ENCODE measurements at regions not wholly inside any gene's neighbourhood (a gene's known extent, or its start where the extent isn't known, plus 50 kb on each side); places are given as distances from the start of the nearest gene placed in this dataset.
"Not testable (repeated sequence)": the region's sequence is repeated elsewhere in the genome, so short reads cannot be mapped to it uniquely, and the experiment has no call there.

- no peak for DNase-seq (ENCODE audit: low spot score)
Measured at GRCh38 chr6:137309078-137309762, 90.0 kb upstream of the IFNGR1 start.

GRCh38 chr6:137307163-137307854 is 88.1 kb upstream of the IFNGR1 start:
- DNase-seq (ENCODE audit: low spot score) = no peak

- DNase-seq (ENCODE audit: low spot score) = no peak
Measured at GRCh38 chr6:137305691-137306090, 86.5 kb upstream of the IFNGR1 start.

- no peak for DNase-seq (ENCODE audit: low spot score)
Measured at GRCh38 chr6:137304020-137304780, 85.0 kb upstream of the IFNGR1 start.

GRCh38 chr6:137303441-137303840 is 84.3 kb upstream of the IFNGR1 start:
- DNase-seq (ENCODE audit: low spot score) = no peak

- DNase-seq (ENCODE audit: low spot score) = no peak
Measured at GRCh38 chr6:137299681-137300080, 80.5 kb upstream of the IFNGR1 start.

GRCh38 chr6:137297887-137298286 is 78.7 kb upstream of the IFNGR1 start:
- DNase-seq (ENCODE audit: low spot score) = no peak

GRCh38 chr6:137292326-137292725 is 73.1 kb upstream of the IFNGR1 start:
- not testable (repeated sequence) for DNase-seq (ENCODE audit: low spot score)

GRCh38 chr6:137291441-137291840 is 72.3 kb upstream of the IFNGR1 start:
- no peak for DNase-seq (ENCODE audit: low spot score)

GRCh38 chr6:137290601-137291261 is 71.5 kb upstream of the IFNGR1 start:
- no peak for DNase-seq (ENCODE audit: low spot score)

GRCh38 chr6:137286916-137287315 is 67.7 kb upstream of the IFNGR1 start:
- no peak for DNase-seq (ENCODE audit: low spot score)

- DNase-seq (ENCODE audit: low spot score) = no peak
Measured at GRCh38 chr6:137286368-137286767, 67.2 kb upstream of the IFNGR1 start.

- DNase-seq (ENCODE audit: low spot score) = no peak
Measured at GRCh38 chr6:137284811-137285110, 65.6 kb upstream of the IFNGR1 start.

- DNase-seq (ENCODE audit: low spot score) = peak; percentile 75
Measured at GRCh38 chr6:137283940-137284810, 65.0 kb upstream of the IFNGR1 start.

- DNase-seq (ENCODE audit: low spot score) = no peak
Measured at GRCh38 chr6:137283080-137283479, 63.9 kb upstream of the IFNGR1 start.

- no peak for DNase-seq (ENCODE audit: low spot score)
Measured at GRCh38 chr6:137282254-137282653, 63.1 kb upstream of the IFNGR1 start.

- DNase-seq (ENCODE audit: low spot score) = not testable (repeated sequence)
Measured at GRCh38 chr6:137279279-137279678, 60.1 kb upstream of the IFNGR1 start.

- DNase-seq (ENCODE audit: low spot score) = no peak
Measured at GRCh38 chr6:137277971-137278637, 58.9 kb upstream of the IFNGR1 start.

GRCh38 chr6:137272403-137272802 is 53.2 kb upstream of the IFNGR1 start:
- DNase-seq (ENCODE audit: low spot score) = no peak

GRCh38 chr6:137271245-137272183 is 52.3 kb upstream of the IFNGR1 start:
- DNase-seq (ENCODE audit: low spot score) = peak; percentile 59
